ENCODE measurements at regions not wholly inside any gene's neighbourhood (a gene's known extent, or its start where the extent isn't known, plus 50 kb on each side); places are given as distances from the start of the nearest gene placed in this dataset.

DNA sequence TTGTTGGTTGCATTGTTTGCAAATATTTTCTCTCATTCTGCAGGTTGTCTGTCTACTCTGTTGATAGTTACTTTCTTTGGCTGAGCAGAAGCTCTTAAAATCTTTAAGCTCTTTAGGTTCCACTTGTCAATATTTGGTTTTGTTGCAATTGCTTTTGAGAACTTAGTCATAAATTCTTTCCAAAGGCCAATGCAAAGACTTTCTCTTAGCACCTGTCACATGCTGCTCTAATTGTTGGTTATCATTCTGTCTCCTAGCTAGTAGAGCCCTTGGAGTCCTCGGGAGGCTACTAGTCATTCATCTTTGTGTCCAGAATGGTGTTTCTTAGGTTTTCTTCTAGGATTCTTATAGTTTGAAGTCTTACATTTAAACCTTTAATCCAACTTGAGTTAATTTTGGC, 312.7 kb upstream of the PROX1 start:
- TF ChIP-seq EP300 (IDR thresholded peaks at IDR 0.05), result no peak
- no peak for TF ChIP-seq CTCF (IDR thresholded peaks at IDR 0.05)
- TF ChIP-seq POLR2A (IDR thresholded peaks at IDR 0.05), result no peak
- no peak for TF ChIP-seq POLR2AphosphoS5 (IDR thresholded peaks at IDR 0.05)
